HepG2 (cell line): ENCODE measurements at regions not wholly inside any gene's neighbourhood (a gene's known extent, or its start where the extent isn't known, plus 50 kb on each side); places are given as distances from the start of the nearest gene placed in this dataset.

Experiments
- ATAC-seq: fragments of 200-7000 bp; cut with Tn5 transposase; 3 replicates; pipeline ENCODE4 v1.9.1; 2020; ENCODE audit warnings: mild to moderate bottlenecking, moderate library complexity
- BruUV-seq: library from RNA; stranded (reverse); fragments of 400-500 nt; replicated peaks from 2 replicates; lab custom pipeline; 2021; lab: Mats Ljungman, UMichigan
- CTCF ChIA-PET: fragments of 300-600 bp; formaldehyde crosslinking; extraction: SDS; loops from one replicate; lab custom pipeline; 2021; ENCODE audit warnings: low total read pairs, inconsistent platforms, low intra/inter-chr PET ratio; lab: Yijun Ruan, JAX
- POLR2A ChIA-PET: fragments of 350-600 bp; sonication (Branson Sonifier 250); formaldehyde crosslinking; loops from one replicate; lab custom pipeline; 2020; ENCODE audit warnings: antibody characterized with exemption, inconsistent platforms; lab: Yijun Ruan, JAX
- DNase-seq: peaks from one replicate; pipeline ENCODE4 v3.0.0-alpha.2; 2015; ENCODE audit warnings: low spot score
- FAIRE-seq: peaks from 3 replicates; lab custom pipeline; 2011; peaks lifted over from hg19 to GRCh38; lab: Jason Lieb, UNC
- H2AFZ ChIP-seq: one replicate; pipeline ENCODE4 v1.6.1; 2011; ENCODE audit warnings: low read length, inconsistent platforms
- H3K27ac ChIP-seq: fragments of 300-600 bp; 3 replicates; pipeline ENCODE4 v1.8.0; 2011; ENCODE audit warnings: mixed run types, mild to moderate bottlenecking, mixed read lengths, low read length, inconsistent platforms; ENCODE audit not compliant: insufficient read depth; ENCODE audit errors: extremely low read length
- H3K27me3 ChIP-seq, 2 experiments: fragments of 200-600 bp in 1 of 2; 2 replicates in 1 of 2; 3 replicates in 1 of 2; pipeline versions ENCODE4 v1.6.0 to v1.8.0; 2011; ENCODE audit warnings: low read length in 2 of 2, mild to moderate bottlenecking in 2 of 2, moderate library complexity in 2 of 2, inconsistent platforms in 1 of 2; ENCODE audit not compliant: insufficient read depth in 2 of 2, control insufficient read depth in 1 of 2
- H3K36me3 ChIP-seq, 2 experiments: fragments of 200-600 bp in 1 of 2; replicated peaks in 1 of 2; 2 replicates in 1 of 2; 3 replicates in 1 of 2; pipeline versions ENCODE4 v1.5.1 to v1.8.0; 2011; ENCODE audit warnings: low read length in 2 of 2, inconsistent platforms in 1 of 2; ENCODE audit not compliant: insufficient read depth in 2 of 2, control insufficient read depth in 1 of 2
- H3K4me1 ChIP-seq: 2 replicates; pipeline ENCODE4 v1.5.1; 2012; ENCODE audit warnings: low read length, inconsistent platforms; ENCODE audit not compliant: insufficient read depth
- H3K4me2 ChIP-seq: 2 replicates; pipeline ENCODE4 v1.6.0; 2011; ENCODE audit warnings: low read depth, low read length, inconsistent platforms
- H3K4me3 ChIP-seq, 3 experiments: fragments of 200-600 bp in 1 of 3; sonication (generic), shearing (Covaris generic) in 1 of 3; replicated peaks in 1 of 3; 2 replicates each; pipeline ENCODE4 v1.5.1; 2011 to 2016; ENCODE audit warnings: low read length in 3 of 3, inconsistent platforms in 2 of 3, low read depth in 2 of 3, mild to moderate bottlenecking in 2 of 3, control low read depth in 1 of 3, mixed read lengths in 1 of 3; ENCODE audit not compliant: insufficient read depth in 1 of 3
- H3K79me2 ChIP-seq: one replicate; pipeline ENCODE4 v1.6.1; 2011; ENCODE audit warnings: low read length, inconsistent platforms; ENCODE audit not compliant: insufficient read depth
- H3K9ac ChIP-seq: 2 replicates; pipeline ENCODE4 v1.6.0; 2011; ENCODE audit warnings: mild to moderate bottlenecking, low read depth, low read length, inconsistent platforms; ENCODE audit not compliant: insufficient read depth
- H3K9me3 ChIP-seq: 2 replicates; pipeline ENCODE4 v1.5.1; 2012; ENCODE audit warnings: mild to moderate bottlenecking, low read length
- H4K20me1 ChIP-seq: 2 replicates; pipeline ENCODE4 v1.6.0; 2011; ENCODE audit warnings: inconsistent platforms, mild to moderate bottlenecking, low read length, moderate library complexity; ENCODE audit not compliant: insufficient read depth
- AKAP8 ChIP-seq: sonication (generic); formaldehyde crosslinking; IDR thresholded peaks from 2 replicates; pipeline ENCODE4 v1.5.1; 2020; ENCODE audit warnings: mild to moderate bottlenecking, missing genetic modification reagents
- ELF3 ChIP-seq: IDR thresholded peaks from 2 replicates; pipeline ENCODE4 v1.6.1; 2016; ENCODE audit warnings: missing genetic modification reagents, missing compliant biosample characterization
- FOXK1 ChIP-seq: sonication (generic); formaldehyde crosslinking; IDR thresholded peaks from 2 replicates; pipeline ENCODE4 v1.4.0; 2020; ENCODE audit warnings: low read depth, missing genetic modification reagents, borderline replicate concordance
- JUND ChIP-seq: sonication (generic); formaldehyde crosslinking; IDR thresholded peaks from 2 replicates; pipeline ENCODE4 v1.8.0; 2022; ENCODE audit warnings: mild to moderate bottlenecking, missing genetic modification reagents
- KLF9 ChIP-seq: IDR thresholded peaks from 2 replicates; pipeline ENCODE4 v1.6.1; 2016; ENCODE audit warnings: low read depth
- MYNN ChIP-seq: sonication (generic); formaldehyde crosslinking; IDR thresholded peaks from 2 replicates; pipeline ENCODE4 v1.4.0; 2020; ENCODE audit warnings: mild to moderate bottlenecking, low read depth, missing genetic modification reagents
- NR2F6 ChIP-seq, 2 experiments: IDR thresholded peaks; 2 replicates each; pipeline ENCODE4 v1.6.1; 2016; ENCODE audit warnings: antibody characterized with exemption in 1 of 2, mild to moderate bottlenecking in 1 of 2
- PHF5A ChIP-seq: IDR thresholded peaks from one replicate; pipeline ENCODE4 v1.6.1; 2018; ENCODE audit warnings: low read depth, missing genetic modification reagents; ENCODE audit not compliant: unreplicated experiment
- POLR2AphosphoS5 ChIP-seq: IDR thresholded peaks from 2 replicates; pipeline ENCODE4 v1.6.1; 2012; ENCODE audit warnings: low read depth, low read length
- RORA ChIP-seq: sonication (generic); formaldehyde crosslinking; IDR thresholded peaks from 2 replicates; pipeline ENCODE4 v1.5.0; 2020; ENCODE audit warnings: mild to moderate bottlenecking, missing genetic modification reagents, moderate library complexity
- ZNF350 ChIP-seq: sonication (generic); formaldehyde crosslinking; IDR thresholded peaks from 2 replicates; pipeline ENCODE4 v1.4.0; 2020; ENCODE audit warnings: mild to moderate bottlenecking, low read depth, missing genetic modification reagents, borderline replicate concordance
- ZNF616 ChIP-seq: sonication (generic); formaldehyde crosslinking; IDR thresholded peaks from 2 replicates; pipeline ENCODE4 v1.5.0; 2020; ENCODE audit warnings: low read depth, mild to moderate bottlenecking, missing genetic modification reagents
- ZNF652 ChIP-seq: IDR thresholded peaks from 2 replicates; pipeline ENCODE4 v1.6.1; 2016; ENCODE audit warnings: low read depth, borderline replicate concordance
- ZNF772 ChIP-seq: sonication (generic); formaldehyde crosslinking; IDR thresholded peaks from 2 replicates; pipeline ENCODE4 v1.5.0; 2020; ENCODE audit warnings: mild to moderate bottlenecking, missing genetic modification reagents
- ZNF776 ChIP-seq: sonication (generic); formaldehyde crosslinking; IDR thresholded peaks from 2 replicates; pipeline ENCODE4 v1.4.0; 2020; ENCODE audit warnings: mild to moderate bottlenecking, missing genetic modification reagents
- ZNF792 ChIP-seq: IDR thresholded peaks from 2 replicates; pipeline ENCODE4 v1.6.1; 2016
- ZNF879 ChIP-seq: sonication (generic); formaldehyde crosslinking; IDR thresholded peaks from 2 replicates; pipeline ENCODE4 v1.8.1; 2023; ENCODE audit warnings: missing genetic modification reagents
- WGBS: methylation state at CpG from one replicate; pipeline ENCODE4 v1.1.6; 2017; ENCODE audit warnings: low lambda C conversion rate; 5-methylcytosine and 5-hydroxymethylcytosine counted together
- in situ Hi-C: cut with HindIII; loops from 2 replicates; pipeline ENCODE4 v1.10.0; 2017; ENCODE audit warnings: low pct_unique_long_range_greater_than_20kb; ENCODE audit not compliant: extremely low pct_ligation_motif_present
- intact Hi-C: fragments of 100-400 bp; cut with micrococcal nuclease; formaldehyde crosslinking; loops from one replicate; pipeline ENCODE4 v1.10.0; 2022; ENCODE audit not compliant: unreplicated experiment
- TF ChIP-seq, protein P1 (sequence below): sonication (generic); formaldehyde crosslinking; conservative IDR thresholded peaks from 2 replicates; pipeline ENCODE4 v1.8.1; 2023; ENCODE audit warnings: missing genetic modification reagents
- TF ChIP-seq, protein P2 (sequence below): sonication (generic); formaldehyde crosslinking; IDR thresholded peaks from 2 replicates; pipeline ENCODE4 v1.4.0; 2020; ENCODE audit warnings: missing genetic modification reagents
- TF ChIP-seq, protein P3 (sequence below): sonication (generic); formaldehyde crosslinking; IDR thresholded peaks from 2 replicates; pipeline ENCODE4 v1.4.0; 2020; ENCODE audit warnings: mild to moderate bottlenecking, low read depth, missing genetic modification reagents

DNA sequence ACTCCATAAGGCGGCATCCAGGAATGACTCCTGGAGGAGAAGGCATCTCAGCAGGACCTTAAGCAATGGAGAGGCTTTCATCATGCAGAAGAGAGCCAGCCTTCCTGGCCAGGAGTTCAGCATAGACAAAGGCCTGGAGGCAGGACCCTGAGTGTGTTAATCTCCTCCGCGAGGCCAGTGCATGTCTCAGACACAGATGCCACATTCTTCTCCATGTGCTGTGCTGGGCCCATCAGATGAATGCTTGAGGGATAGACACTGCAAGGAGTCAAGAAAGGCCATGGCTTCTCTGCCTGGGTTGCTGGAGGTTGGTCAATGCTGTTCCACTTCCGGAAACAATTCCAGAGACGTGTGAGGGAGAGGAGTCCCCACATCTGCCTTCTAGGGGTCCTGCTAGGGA is 147.5 kb downstream of the IRX5 start:
- no peak for ATAC-seq
- Histone ChIP-seq H4K20me1 (no peaks in the 10 kb centered on the region), H3K4me2 (no peak overlapping the region), H3K27me3 (peaks cover 0 to 4% of the 10 kb centered on the region in 2 experiments; a peak in 2 of 5 replicates), H2AFZ (no peak overlapping the region), H3K9ac (no peak overlapping the region), H3K36me3 (no peaks in the 10 kb centered on the region), H3K27ac (no peak overlapping the region)
- POLR2A ChIA-PET, result no interaction called here
- in situ Hi-C loops, result no loop called here
- BruUV-seq, result no TSS peak
- no peak for FAIRE-seq
- DNase-seq, result no peak
- TF ChIP-seq, protein P1, sequence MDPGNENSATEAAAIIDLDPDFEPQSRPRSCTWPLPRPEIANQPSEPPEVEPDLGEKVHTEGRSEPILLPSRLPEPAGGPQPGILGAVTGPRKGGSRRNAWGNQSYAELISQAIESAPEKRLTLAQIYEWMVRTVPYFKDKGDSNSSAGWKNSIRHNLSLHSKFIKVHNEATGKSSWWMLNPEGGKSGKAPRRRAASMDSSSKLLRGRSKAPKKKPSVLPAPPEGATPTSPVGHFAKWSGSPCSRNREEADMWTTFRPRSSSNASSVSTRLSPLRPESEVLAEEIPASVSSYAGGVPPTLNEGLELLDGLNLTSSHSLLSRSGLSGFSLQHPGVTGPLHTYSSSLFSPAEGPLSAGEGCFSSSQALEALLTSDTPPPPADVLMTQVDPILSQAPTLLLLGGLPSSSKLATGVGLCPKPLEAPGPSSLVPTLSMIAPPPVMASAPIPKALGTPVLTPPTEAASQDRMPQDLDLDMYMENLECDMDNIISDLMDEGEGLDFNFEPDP (CRISPR knock-in tag), result no peak
- TF ChIP-seq, protein P2, sequence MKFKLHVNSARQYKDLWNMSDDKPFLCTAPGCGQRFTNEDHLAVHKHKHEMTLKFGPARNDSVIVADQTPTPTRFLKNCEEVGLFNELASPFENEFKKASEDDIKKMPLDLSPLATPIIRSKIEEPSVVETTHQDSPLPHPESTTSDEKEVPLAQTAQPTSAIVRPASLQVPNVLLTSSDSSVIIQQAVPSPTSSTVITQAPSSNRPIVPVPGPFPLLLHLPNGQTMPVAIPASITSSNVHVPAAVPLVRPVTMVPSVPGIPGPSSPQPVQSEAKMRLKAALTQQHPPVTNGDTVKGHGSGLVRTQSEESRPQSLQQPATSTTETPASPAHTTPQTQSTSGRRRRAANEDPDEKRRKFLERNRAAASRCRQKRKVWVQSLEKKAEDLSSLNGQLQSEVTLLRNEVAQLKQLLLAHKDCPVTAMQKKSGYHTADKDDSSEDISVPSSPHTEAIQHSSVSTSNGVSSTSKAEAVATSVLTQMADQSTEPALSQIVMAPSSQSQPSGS (CRISPR knock-in tag), result no peak
- TF ChIP-seq ZNF350 (CRISPR knock-in tag) (no peak), AKAP8 (CRISPR knock-in tag) (no peak), ZNF616 (CRISPR knock-in tag) (no peak), FOXK1 (CRISPR knock-in tag) (no peak), KLF9 (CRISPR knock-in tag) (no peak), ZNF879 (CRISPR knock-in tag) (no peak), ZNF792 (CRISPR knock-in tag) (no peak), MYNN (no peak), RORA (CRISPR knock-in tag) (no peak), ZNF776 (CRISPR knock-in tag) (no peak), ELF3 (CRISPR knock-in tag) (no peak), ZNF652 (CRISPR knock-in tag) (no peak), NR2F6 (IDR thresholded peaks at IDR 0.05) (no peak), NR2F6 (CRISPR knock-in tag; IDR thresholded peaks at IDR 0.05) (no peak), JUND (no peak), ZNF772 (CRISPR knock-in tag) (no peak), PHF5A (CRISPR knock-in tag) (no peak), POLR2AphosphoS5 (no peak)
- TF ChIP-seq, protein P3, sequence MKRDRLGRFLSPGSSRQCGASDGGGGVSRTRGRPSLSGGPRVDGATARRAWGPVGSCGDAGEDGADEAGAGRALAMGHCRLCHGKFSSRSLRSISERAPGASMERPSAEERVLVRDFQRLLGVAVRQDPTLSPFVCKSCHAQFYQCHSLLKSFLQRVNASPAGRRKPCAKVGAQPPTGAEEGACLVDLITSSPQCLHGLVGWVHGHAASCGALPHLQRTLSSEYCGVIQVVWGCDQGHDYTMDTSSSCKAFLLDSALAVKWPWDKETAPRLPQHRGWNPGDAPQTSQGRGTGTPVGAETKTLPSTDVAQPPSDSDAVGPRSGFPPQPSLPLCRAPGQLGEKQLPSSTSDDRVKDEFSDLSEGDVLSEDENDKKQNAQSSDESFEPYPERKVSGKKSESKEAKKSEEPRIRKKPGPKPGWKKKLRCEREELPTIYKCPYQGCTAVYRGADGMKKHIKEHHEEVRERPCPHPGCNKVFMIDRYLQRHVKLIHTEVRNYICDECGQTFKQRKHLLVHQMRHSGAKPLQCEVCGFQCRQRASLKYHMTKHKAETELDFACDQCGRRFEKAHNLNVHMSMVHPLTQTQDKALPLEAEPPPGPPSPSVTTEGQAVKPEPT (CRISPR knock-in tag), result no peak
- TF ChIP-seq, all 625 proteins: peak for 0
- no peaks in the 10 kb centered on the region for H3K79me2 ChIP-seq
- no peaks in the 10 kb centered on the region for H3K9me3 ChIP-seq
- WGBS, result 71% methylated on average over 5 of the region's 5 CpGs
- intact Hi-C loops, result no loop called here
- H3K4me1 ChIP-seq, result no peaks in the 10 kb centered on the region
- H3K4me3 ChIP-seq, result no peak overlapping the region
- CTCF ChIA-PET, result no interaction called here
